Keratinocyte (primary cell): ENCODE measurements at regions not wholly inside any gene's neighbourhood (a gene's known extent, or its start where the extent isn't known, plus 50 kb on each side); places are given as distances from the start of the nearest gene placed in this dataset.

ENCODE experiments used
- DNase-seq: peaks from one replicate; pipeline ENCODE4 v3.0.0-alpha.2; 2011; ENCODE audit warnings: low read depth, missing footprints, low spot score
- FAIRE-seq: peaks from 2 replicates; lab custom pipeline; 2011; peaks lifted over from hg19 to GRCh38; lab: Jason Lieb, UNC
- H2AFZ ChIP-seq: 2 replicates; pipeline ENCODE4 v1.6.0; 2012; ENCODE audit warnings: low read length, control low read depth, inconsistent platforms; ENCODE audit not compliant: control insufficient read depth
- H3K27ac ChIP-seq: 2 replicates; pipeline ENCODE4 v1.5.1; 2011; ENCODE audit warnings: low read length; ENCODE audit not compliant: control insufficient read depth, insufficient read depth
- H3K27me3 ChIP-seq: 3 replicates; pipeline ENCODE4 v1.6.0; 2011; ENCODE audit warnings: low read length; ENCODE audit not compliant: control insufficient read depth, insufficient read depth; ENCODE audit errors: extremely low read depth
- H3K36me3 ChIP-seq, 2 experiments: 2 replicates in 1 of 2; 3 replicates in 1 of 2; pipeline ENCODE4 v1.5.1; 2011; ENCODE audit warnings: low read length in 2 of 2, mild to moderate bottlenecking in 1 of 2; ENCODE audit not compliant: control insufficient read depth in 2 of 2, insufficient read depth in 2 of 2; ENCODE audit errors: extremely low read depth in 1 of 2
- H3K4me1 ChIP-seq: 3 replicates; pipeline ENCODE4 v1.5.1; 2011; ENCODE audit warnings: low read length; ENCODE audit not compliant: control insufficient read depth, insufficient read depth; ENCODE audit errors: extremely low read depth
- H3K4me2 ChIP-seq: 3 replicates; pipeline ENCODE4 v1.6.0; 2011; ENCODE audit warnings: low read depth, low read length; ENCODE audit not compliant: control insufficient read depth, insufficient read depth; ENCODE audit errors: extremely low read depth
- H3K4me3 ChIP-seq, 3 experiments: fragments of 200-600 bp in 1 of 3; sonication (generic) in 1 of 3; 2 replicates in 2 of 3; 3 replicates in 1 of 3; pipeline ENCODE4 v1.5.1; 2011 to 2016; ENCODE audit warnings: low read length in 3 of 3, mild to moderate bottlenecking in 3 of 3, control low read depth in 2 of 3, inconsistent platforms in 1 of 3, low read depth in 1 of 3, mixed read lengths in 1 of 3, mixed run types in 1 of 3, moderate library complexity in 1 of 3; ENCODE audit not compliant: control insufficient read depth in 2 of 3, insufficient read depth in 2 of 3; ENCODE audit errors: extremely low read depth in 1 of 3
- H3K79me2 ChIP-seq: 2 replicates; pipeline ENCODE4 v1.6.0; 2012; ENCODE audit warnings: low read length; ENCODE audit not compliant: control insufficient read depth, insufficient read depth
- H3K9ac ChIP-seq: 3 replicates; pipeline ENCODE4 v1.6.0; 2011; ENCODE audit warnings: low read length; ENCODE audit not compliant: control insufficient read depth, insufficient read depth; ENCODE audit errors: extremely low read depth
- H3K9me1 ChIP-seq: 3 replicates; pipeline ENCODE4 v1.6.0; 2011; ENCODE audit warnings: low read length; ENCODE audit not compliant: control insufficient read depth, insufficient read depth; ENCODE audit errors: extremely low read depth
- H3K9me3 ChIP-seq: 2 replicates; pipeline ENCODE4 v1.5.1; 2012; ENCODE audit warnings: low read depth, low read length; ENCODE audit not compliant: control insufficient read depth
- H4K20me1 ChIP-seq: 3 replicates; pipeline ENCODE4 v1.6.0; 2011; ENCODE audit warnings: low read length; ENCODE audit not compliant: control insufficient read depth, insufficient read depth; ENCODE audit errors: extremely low read depth
- EZH2 ChIP-seq: IDR thresholded peaks from one replicate; pipeline ENCODE4 v1.6.1; 2012; ENCODE audit warnings: inconsistent platforms, mild to moderate bottlenecking, low read length, moderate library complexity
- dilution Hi-C: fragments of 300-500 bp; cut with MboI; formaldehyde crosslinking; loops from one replicate; pipeline ENCODE4 v1.7.0; 2020; ENCODE audit warnings: low sequenced_read_pairs; ENCODE audit not compliant: extremely low pct_ligation_motif_present
- TF ChIP-seq, protein P1 (sequence below), 3 experiments: IDR thresholded peaks in 1 of 3; conservative IDR thresholded peaks in 1 of 3; optimal IDR thresholded peaks in 1 of 3; 2 replicates in 2 of 3; 3 replicates in 1 of 3; pipeline versions ENCODE3 to v1.5.1; 2011; ENCODE audit warnings: low read length in 3 of 3, mild to moderate bottlenecking in 3 of 3, moderate library complexity in 2 of 3, control low read depth in 1 of 3, inconsistent platforms in 1 of 3; ENCODE audit not compliant: insufficient read depth in 2 of 3; ENCODE audit errors: extremely low read depth in 1 of 3

DNA sequence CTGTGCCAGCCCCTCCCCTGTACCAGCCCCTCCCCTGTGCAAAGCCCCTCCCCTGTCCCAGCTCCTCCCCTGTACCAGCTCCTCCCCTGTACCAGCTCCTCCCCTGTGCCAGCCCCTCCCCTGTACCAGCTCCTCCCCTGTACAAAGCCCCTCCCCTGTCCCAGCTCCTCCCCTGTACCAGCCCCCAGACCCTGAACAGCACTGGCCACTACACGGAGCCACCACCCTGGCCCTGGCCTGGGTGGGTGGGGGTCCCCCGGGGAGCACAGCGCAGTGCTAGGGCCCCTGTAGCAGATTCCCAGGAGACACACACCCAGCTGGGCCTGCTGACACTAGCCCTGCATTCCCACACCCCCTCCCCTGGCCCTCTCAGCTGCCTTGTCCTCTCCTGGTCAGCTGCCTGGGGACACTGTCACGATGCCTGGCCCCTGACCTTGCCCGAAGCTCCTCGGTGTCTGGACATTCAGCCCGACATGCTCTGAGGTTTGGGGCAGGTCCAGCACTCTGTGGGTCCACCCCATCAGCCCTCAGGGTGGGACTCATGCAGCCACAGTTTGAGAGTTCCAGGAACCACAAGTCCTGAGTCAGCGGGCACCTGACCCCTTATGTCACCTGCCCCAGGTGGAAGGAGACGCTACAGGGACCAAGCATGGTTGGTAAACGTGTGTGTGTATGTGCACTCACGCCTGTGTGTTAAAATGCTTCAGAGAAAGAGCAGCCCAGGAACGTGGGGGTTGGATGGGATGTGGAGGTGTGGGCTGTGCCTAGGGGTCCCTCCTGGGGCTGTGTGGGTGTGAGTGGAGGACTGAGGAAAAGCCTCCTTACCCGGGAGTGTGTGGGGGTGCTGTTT is 114.2 kb downstream of the METRNL start:
- TF ChIP-seq EZH2, result no peak
- TF ChIP-seq, protein P1, sequence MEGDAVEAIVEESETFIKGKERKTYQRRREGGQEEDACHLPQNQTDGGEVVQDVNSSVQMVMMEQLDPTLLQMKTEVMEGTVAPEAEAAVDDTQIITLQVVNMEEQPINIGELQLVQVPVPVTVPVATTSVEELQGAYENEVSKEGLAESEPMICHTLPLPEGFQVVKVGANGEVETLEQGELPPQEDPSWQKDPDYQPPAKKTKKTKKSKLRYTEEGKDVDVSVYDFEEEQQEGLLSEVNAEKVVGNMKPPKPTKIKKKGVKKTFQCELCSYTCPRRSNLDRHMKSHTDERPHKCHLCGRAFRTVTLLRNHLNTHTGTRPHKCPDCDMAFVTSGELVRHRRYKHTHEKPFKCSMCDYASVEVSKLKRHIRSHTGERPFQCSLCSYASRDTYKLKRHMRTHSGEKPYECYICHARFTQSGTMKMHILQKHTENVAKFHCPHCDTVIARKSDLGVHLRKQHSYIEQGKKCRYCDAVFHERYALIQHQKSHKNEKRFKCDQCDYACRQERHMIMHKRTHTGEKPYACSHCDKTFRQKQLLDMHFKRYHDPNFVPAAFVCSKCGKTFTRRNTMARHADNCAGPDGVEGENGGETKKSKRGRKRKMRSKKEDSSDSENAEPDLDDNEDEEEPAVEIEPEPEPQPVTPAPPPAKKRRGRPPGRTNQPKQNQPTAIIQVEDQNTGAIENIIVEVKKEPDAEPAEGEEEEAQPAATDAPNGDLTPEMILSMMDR (optimal IDR thresholded peaks at IDR 0.05 in 1 of 3, IDR thresholded peaks at IDR 0.05 in 1 of 3, conservative IDR thresholded peaks at IDR 0.05 in 1 of 3; ENCODE audit: extremely low read depth in 1 of 3, insufficient read depth in 2 of 3, low read length in 3 of 3), result no peak
- no peak for FAIRE-seq
- Histone ChIP-seq H3K79me2 (no peaks in the 10 kb centered on the region), H3K4me1 (no peaks in the 10 kb centered on the region), H3K4me2 (no peak overlapping the region), H3K27ac (no peak overlapping the region), H2AFZ (no peak overlapping the region), H3K27me3 (peaks cover 18% of the 10 kb centered on the region), H3K9ac (no peak overlapping the region), H3K9me1 (no peaks in the 10 kb centered on the region), H4K20me1 (no peaks in the 10 kb centered on the region), H3K9me3 (no peaks in the 10 kb centered on the region), H3K4me3 (no peak overlapping the region), H3K36me3 (no peaks in the 10 kb centered on the region)
- dilution Hi-C loops, result no loop called here
- no peak for DNase-seq

DNA sequence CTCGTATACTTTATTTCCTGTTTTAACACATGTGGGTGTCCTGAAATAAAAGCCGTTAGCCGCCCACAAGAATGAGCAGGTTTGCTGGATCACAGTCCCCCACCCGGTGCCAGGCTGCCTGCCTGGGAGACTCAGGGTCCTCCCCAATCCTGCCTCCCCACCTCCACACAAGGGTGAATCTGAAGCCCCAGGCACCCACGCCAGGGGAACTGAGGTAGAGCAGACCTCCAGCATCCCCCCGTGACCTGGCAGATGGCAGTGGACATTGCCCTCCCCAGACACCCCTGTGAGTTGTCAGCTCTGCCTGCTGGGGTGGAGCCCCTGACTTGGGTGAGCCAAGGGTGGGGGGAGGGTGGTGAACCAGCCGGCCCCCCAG is 114.8 kb downstream of the METRNL start:
- H3K79me2 ChIP-seq, result no peaks in the 10 kb centered on the region
- no peaks in the 10 kb centered on the region for H3K36me3 ChIP-seq
- no peaks in the 10 kb centered on the region for H3K9me1 ChIP-seq
- no peaks in the 10 kb centered on the region for H3K4me1 ChIP-seq
- no peak for DNase-seq
- no peak overlapping the region for H3K4me2 ChIP-seq
- no peak overlapping the region for H3K9ac ChIP-seq
- dilution Hi-C loops, result no loop called here
- H3K4me3 ChIP-seq, result no peak overlapping the region
- no peak for FAIRE-seq
- TF ChIP-seq, protein P1 (optimal IDR thresholded peaks at IDR 0.05 in 1 of 3, IDR thresholded peaks at IDR 0.05 in 1 of 3, conservative IDR thresholded peaks at IDR 0.05 in 1 of 3; ENCODE audit: extremely low read depth in 1 of 3, insufficient read depth in 2 of 3, low read length in 3 of 3), result no peak
- H3K9me3 ChIP-seq, result no peaks in the 10 kb centered on the region
- H3K27me3 ChIP-seq, result peaks cover 18% of the 10 kb centered on the region
- no peak overlapping the region for H3K27ac ChIP-seq
- no peaks in the 10 kb centered on the region for H4K20me1 ChIP-seq
- no peak overlapping the region for H2AFZ ChIP-seq
